GM12878 (cell line): ENCODE measurements at regions not wholly inside any gene's neighbourhood (a gene's known extent, or its start where the extent isn't known, plus 50 kb on each side); places are given as distances from the start of the nearest gene placed in this dataset.

ENCODE experiments used
- ATAC-seq: fragments of 200-7000 bp; cut with Tn5 transposase; 3 replicates; pipeline ENCODE4 v1.9.1; 2020; ENCODE audit warnings: mild to moderate bottlenecking, moderate library complexity
- BruUV-seq: library from RNA; stranded (reverse); fragments of 400-500 nt; replicated peaks from 2 replicates; lab custom pipeline; 2021; lab: Mats Ljungman, UMichigan
- CTCF ChIA-PET: fragments of 300-600 bp; sonication (Branson Sonifier 250); formaldehyde crosslinking; extraction: SDS; loops from one replicate; lab custom pipeline; 2021; ENCODE audit warnings: inconsistent platforms; lab: Yijun Ruan, JAX
- POLR2A ChIA-PET: fragments of 350-600 bp; formaldehyde crosslinking; extraction: SDS; loops from one replicate; lab custom pipeline; 2021; ENCODE audit warnings: inconsistent platforms; lab: Charles Lee
- RAD21 ChIA-PET: fragments of 300-600 bp; sonication (Branson Sonifier 250); formaldehyde crosslinking; loops from one replicate; lab custom pipeline; 2023; ENCODE audit warnings: antibody characterized with exemption; ENCODE audit not compliant: unreplicated experiment; lab: Charles Lee
- SMC1A ChIA-PET: fragments of 300-600 bp; sonication (Branson Sonifier 250); formaldehyde crosslinking; loops from one replicate; lab custom pipeline; 2023; ENCODE audit not compliant: unreplicated experiment, uncharacterized antibody; lab: Charles Lee
- DNase-seq: peaks from one replicate; pipeline ENCODE4 v3.0.0-alpha.2; 2011; ENCODE audit warnings: low read depth, low spot score
- FAIRE-seq: peaks from 3 replicates; lab custom pipeline; 2011; peaks lifted over from hg19 to GRCh38; lab: Jason Lieb, UNC
- H2AFZ ChIP-seq: 2 replicates; pipeline ENCODE4 v1.6.0; 2011; ENCODE audit warnings: low read depth, low read length, control low read depth; ENCODE audit not compliant: control insufficient read depth
- H3K27ac ChIP-seq: 2 replicates; pipeline ENCODE4 v1.5.1; 2011; ENCODE audit warnings: control low read depth; ENCODE audit not compliant: control insufficient read depth, insufficient read depth
- H3K27me3 ChIP-seq, 2 experiments: replicated peaks in 1 of 2; 2 replicates each; pipeline versions ENCODE4 v1.6.0 to v1.6.1; 2011; ENCODE audit warnings: low read length in 1 of 2; ENCODE audit not compliant: control insufficient read depth in 2 of 2, insufficient read depth in 2 of 2
- H3K36me3 ChIP-seq, 2 experiments: 2 replicates each; pipeline ENCODE4 v1.5.1; 2011; ENCODE audit warnings: low read length in 1 of 2; ENCODE audit not compliant: control insufficient read depth in 2 of 2, insufficient read depth in 2 of 2
- H3K4me1 ChIP-seq: 2 replicates; pipeline ENCODE4 v1.6.1; 2011; ENCODE audit warnings: mild to moderate bottlenecking, low read length, moderate library complexity, mixed read lengths; ENCODE audit not compliant: control insufficient read depth, insufficient read depth
- H3K4me2 ChIP-seq: 2 replicates; pipeline ENCODE4 v1.6.0; 2011; ENCODE audit warnings: control low read depth; ENCODE audit not compliant: control insufficient read depth, insufficient read depth
- H3K4me3 ChIP-seq: fragments of 200-600 bp; sonication (generic); 2 replicates; pipeline ENCODE4 v1.5.1; 2016
- H3K79me2 ChIP-seq: 2 replicates; pipeline ENCODE4 v1.6.0; 2011; ENCODE audit warnings: low read length; ENCODE audit not compliant: control insufficient read depth, insufficient read depth
- H3K9ac ChIP-seq: 2 replicates; pipeline ENCODE4 v1.8.0; 2011; ENCODE audit warnings: low read length, control low read depth, mixed read lengths; ENCODE audit not compliant: control insufficient read depth, insufficient read depth
- H3K9me3 ChIP-seq: replicated peaks from 3 replicates; pipeline ENCODE4 v1.5.1; 2011; ENCODE audit warnings: mild to moderate bottlenecking, low read length; ENCODE audit not compliant: control insufficient read depth, insufficient read depth
- H4K20me1 ChIP-seq: 2 replicates; pipeline ENCODE4 v1.6.0; 2011; ENCODE audit not compliant: control insufficient read depth, insufficient read depth
- ESRRA ChIP-seq: IDR thresholded peaks from 2 replicates; pipeline ENCODE4 v1.6.1; 2012; ENCODE audit warnings: mild to moderate bottlenecking, low read length, improper control_type of control experiment
- EZH2 ChIP-seq: IDR thresholded peaks from 2 replicates; pipeline ENCODE4 v1.6.1; 2012; ENCODE audit warnings: low read depth, mild to moderate bottlenecking, control low read depth, inconsistent platforms, low read length, borderline replicate concordance; ENCODE audit not compliant: control insufficient read depth
- KLF5 ChIP-seq: fragments of 450-650 bp; IDR thresholded peaks from 2 replicates; pipeline ENCODE4 v1.6.1; 2014; ENCODE audit warnings: mild to moderate bottlenecking; ENCODE audit not compliant: partially characterized antibody
- NFXL1 ChIP-seq: fragments of 450-650 bp; IDR thresholded peaks from 2 replicates; pipeline ENCODE4 v1.6.1; 2017; ENCODE audit warnings: antibody characterized with exemption, mild to moderate bottlenecking, borderline replicate concordance
- NFYB ChIP-seq: IDR thresholded peaks from 2 replicates; pipeline ENCODE4 v1.6.1; 2011; ENCODE audit warnings: low read depth, mild to moderate bottlenecking, low read length, improper control_type of control experiment, moderate library complexity; ENCODE audit not compliant: insufficient read depth
- SRF ChIP-seq, 2 experiments: IDR thresholded peaks; 2 replicates each; pipeline ENCODE4 v1.6.1; 2011; ENCODE audit warnings: low read depth in 2 of 2, low read length in 2 of 2, mild to moderate bottlenecking in 1 of 2, moderate library complexity in 1 of 2
- SUPT20H ChIP-seq: IDR thresholded peaks from 2 replicates; pipeline ENCODE4 v1.6.1; 2011; ENCODE audit warnings: low read depth, mild to moderate bottlenecking, low read length, moderate library complexity, borderline replicate concordance; ENCODE audit not compliant: control insufficient read depth
- WGBS: methylation state at CpG from one replicate; pipeline ENCODE4 v1.1.6; 2016; ENCODE audit warnings: low lambda C conversion rate; ENCODE audit not compliant: insufficient replicate concordance, insufficient coverage; ENCODE audit errors: missing lambda C conversion rate; 5-methylcytosine and 5-hydroxymethylcytosine counted together
- in situ Hi-C: fragments of 300-500 bp; cut with MboI; formaldehyde crosslinking; loops from 9 replicates; pipeline ENCODE4 v1.14.3; 2018; ENCODE audit warnings: mixed read lengths
- intact Hi-C: fragments of 100-400 bp; cut with micrococcal nuclease; formaldehyde crosslinking; loops from one replicate; pipeline ENCODE4 v1.14.2; 2022; ENCODE audit not compliant: unreplicated experiment
- TF ChIP-seq, protein P1 (sequence below): IDR thresholded peaks from 2 replicates; pipeline ENCODE4 v1.6.1; 2012; ENCODE audit warnings: low read depth, low read length, improper control_type of control experiment
- TF ChIP-seq, protein P2 (sequence below): fragments of 450-650 bp; IDR thresholded peaks from 2 replicates; pipeline ENCODE4 v1.6.1; 2017; ENCODE audit warnings: mild to moderate bottlenecking
- TF ChIP-seq, protein P3 (sequence below): IDR thresholded peaks from 2 replicates; pipeline ENCODE4 v1.6.1; 2012; ENCODE audit warnings: low read depth, low read length, improper control_type of control experiment
- TF ChIP-seq, protein P4 (sequence below): fragments of 450-650 bp; formaldehyde crosslinking; IDR thresholded peaks from 2 replicates; pipeline ENCODE4 v1.4.0; 2020; ENCODE audit warnings: mild to moderate bottlenecking, moderate library complexity

DNA sequence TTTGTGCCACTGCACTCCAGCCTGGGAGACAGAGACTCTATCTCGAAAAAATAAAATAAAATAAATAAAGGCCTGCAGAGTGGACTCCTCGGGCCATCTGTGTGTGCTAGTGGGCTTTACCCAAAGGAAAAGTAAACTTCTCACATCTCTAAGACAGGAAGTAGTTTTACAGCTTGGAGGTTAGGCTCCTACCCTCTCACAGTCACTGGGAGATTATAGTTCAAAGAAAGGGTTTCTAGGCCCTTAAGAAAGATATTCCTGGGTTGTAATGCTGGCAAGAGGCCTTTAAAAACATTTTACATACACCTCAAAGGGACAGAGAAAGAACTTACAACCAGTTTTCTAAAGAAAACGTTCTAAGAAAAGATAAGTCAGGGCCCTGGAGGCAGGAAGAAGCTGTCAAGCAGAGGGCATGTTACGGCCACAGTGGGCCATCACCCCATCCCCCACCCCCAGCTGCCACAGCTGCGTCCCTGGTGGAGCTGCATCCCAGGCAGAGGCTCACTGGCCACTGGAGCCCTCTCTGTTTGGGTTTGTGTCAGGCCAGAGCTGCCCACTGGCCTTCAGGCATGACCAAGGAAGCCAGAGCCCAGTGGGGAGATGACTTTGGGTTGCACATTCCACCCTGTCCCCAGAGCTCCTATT lies 78.1 kb upstream of the CDK20 start (continued):
- TF ChIP-seq NFYB = no peak
- TF ChIP-seq SUPT20H = no peak
- TF ChIP-seq, all 136 proteins: peak for 0

DNA sequence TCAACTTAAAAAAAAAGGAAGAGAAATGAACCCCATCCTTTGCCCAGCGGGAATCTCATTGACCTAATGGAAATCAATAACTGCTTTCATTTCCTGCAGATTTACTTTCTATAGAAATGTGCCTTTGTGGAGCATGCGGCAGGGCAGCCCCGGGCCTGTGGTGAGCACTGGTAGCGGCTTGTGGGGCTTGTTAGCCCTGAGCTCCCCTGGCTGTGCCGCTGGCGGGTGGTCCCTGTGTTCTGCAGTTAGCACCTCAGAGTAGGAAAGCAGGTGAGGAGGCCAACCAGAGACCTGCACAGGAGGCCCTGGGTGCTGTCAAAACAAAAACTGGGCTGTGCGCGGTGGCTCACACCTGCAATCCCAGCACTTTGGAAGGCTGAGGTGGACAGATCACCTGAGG lies 76.8 kb upstream of the CDK20 start:
- 79% methylated on average over 8 of the region's 8 CpGs for WGBS
- RAD21 ChIA-PET = no interaction called here
- Histone ChIP-seq H4K20me1 (no peaks in the 10 kb centered on the region), H3K27ac (no peak overlapping the region), H3K4me3 (no peak overlapping the region), H3K4me2 (no peak overlapping the region), H3K4me1 (no peaks in the 10 kb centered on the region), H3K9me3 (no peaks in the 10 kb centered on the region), H3K9ac (no peak overlapping the region), H2AFZ (no peak overlapping the region), H3K79me2 (no peaks in the 10 kb centered on the region), H3K27me3 (no peaks in the 10 kb centered on the region), H3K36me3 (no peaks in the 10 kb centered on the region)
- FAIRE-seq = no peak
- POLR2A ChIA-PET = no interaction called here
- CTCF ChIA-PET = no interaction called here
- SMC1A ChIA-PET = no interaction called here
- intact Hi-C loops (no loop called here), in situ Hi-C loops (no loop called here)
- no TSS peak for BruUV-seq
- no peak for ATAC-seq
- no peak for DNase-seq
- no peak for TF ChIP-seq EZH2
- TF ChIP-seq, protein P1, sequence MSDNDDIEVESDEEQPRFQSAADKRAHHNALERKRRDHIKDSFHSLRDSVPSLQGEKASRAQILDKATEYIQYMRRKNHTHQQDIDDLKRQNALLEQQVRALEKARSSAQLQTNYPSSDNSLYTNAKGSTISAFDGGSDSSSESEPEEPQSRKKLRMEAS = no peak
- TF ChIP-seq, protein P2, sequence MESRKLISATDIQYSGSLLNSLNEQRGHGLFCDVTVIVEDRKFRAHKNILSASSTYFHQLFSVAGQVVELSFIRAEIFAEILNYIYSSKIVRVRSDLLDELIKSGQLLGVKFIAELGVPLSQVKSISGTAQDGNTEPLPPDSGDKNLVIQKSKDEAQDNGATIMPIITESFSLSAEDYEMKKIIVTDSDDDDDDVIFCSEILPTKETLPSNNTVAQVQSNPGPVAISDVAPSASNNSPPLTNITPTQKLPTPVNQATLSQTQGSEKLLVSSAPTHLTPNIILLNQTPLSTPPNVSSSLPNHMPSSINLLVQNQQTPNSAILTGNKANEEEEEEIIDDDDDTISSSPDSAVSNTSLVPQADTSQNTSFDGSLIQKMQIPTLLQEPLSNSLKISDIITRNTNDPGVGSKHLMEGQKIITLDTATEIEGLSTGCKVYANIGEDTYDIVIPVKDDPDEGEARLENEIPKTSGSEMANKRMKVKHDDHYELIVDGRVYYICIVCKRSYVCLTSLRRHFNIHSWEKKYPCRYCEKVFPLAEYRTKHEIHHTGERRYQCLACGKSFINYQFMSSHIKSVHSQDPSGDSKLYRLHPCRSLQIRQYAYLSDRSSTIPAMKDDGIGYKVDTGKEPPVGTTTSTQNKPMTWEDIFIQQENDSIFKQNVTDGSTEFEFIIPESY = no peak
- TF ChIP-seq, protein P3, sequence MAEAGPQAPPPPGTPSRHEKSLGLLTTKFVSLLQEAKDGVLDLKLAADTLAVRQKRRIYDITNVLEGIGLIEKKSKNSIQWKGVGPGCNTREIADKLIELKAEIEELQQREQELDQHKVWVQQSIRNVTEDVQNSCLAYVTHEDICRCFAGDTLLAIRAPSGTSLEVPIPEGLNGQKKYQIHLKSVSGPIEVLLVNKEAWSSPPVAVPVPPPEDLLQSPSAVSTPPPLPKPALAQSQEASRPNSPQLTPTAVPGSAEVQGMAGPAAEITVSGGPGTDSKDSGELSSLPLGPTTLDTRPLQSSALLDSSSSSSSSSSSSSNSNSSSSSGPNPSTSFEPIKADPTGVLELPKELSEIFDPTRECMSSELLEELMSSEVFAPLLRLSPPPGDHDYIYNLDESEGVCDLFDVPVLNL = no peak
- TF ChIP-seq NFXL1 = no peak
- TF ChIP-seq, protein P4, sequence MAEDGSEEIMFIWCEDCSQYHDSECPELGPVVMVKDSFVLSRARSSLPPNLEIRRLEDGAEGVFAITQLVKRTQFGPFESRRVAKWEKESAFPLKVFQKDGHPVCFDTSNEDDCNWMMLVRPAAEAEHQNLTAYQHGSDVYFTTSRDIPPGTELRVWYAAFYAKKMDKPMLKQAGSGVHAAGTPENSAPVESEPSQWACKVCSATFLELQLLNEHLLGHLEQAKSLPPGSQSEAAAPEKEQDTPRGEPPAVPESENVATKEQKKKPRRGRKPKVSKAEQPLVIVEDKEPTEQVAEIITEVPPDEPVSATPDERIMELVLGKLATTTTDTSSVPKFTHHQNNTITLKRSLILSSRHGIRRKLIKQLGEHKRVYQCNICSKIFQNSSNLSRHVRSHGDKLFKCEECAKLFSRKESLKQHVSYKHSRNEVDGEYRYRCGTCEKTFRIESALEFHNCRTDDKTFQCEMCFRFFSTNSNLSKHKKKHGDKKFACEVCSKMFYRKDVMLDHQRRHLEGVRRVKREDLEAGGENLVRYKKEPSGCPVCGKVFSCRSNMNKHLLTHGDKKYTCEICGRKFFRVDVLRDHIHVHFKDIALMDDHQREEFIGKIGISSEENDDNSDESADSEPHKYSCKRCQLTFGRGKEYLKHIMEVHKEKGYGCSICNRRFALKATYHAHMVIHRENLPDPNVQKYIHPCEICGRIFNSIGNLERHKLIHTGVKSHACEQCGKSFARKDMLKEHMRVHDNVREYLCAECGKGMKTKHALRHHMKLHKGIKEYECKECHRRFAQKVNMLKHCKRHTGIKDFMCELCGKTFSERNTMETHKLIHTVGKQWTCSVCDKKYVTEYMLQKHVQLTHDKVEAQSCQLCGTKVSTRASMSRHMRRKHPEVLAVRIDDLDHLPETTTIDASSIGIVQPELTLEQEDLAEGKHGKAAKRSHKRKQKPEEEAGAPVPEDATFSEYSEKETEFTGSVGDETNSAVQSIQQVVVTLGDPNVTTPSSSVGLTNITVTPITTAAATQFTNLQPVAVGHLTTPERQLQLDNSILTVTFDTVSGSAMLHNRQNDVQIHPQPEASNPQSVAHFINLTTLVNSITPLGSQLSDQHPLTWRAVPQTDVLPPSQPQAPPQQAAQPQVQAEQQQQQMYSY (CRISPR knock-in tag) = no peak
- no peak for TF ChIP-seq SRF (IDR thresholded peaks at IDR 0.05; ENCODE audit: low read depth in 2 of 2, low read length in 2 of 2)
- no peak for TF ChIP-seq ESRRA
- TF ChIP-seq KLF5 = no peak
